Liver (tissue), 7 donors: ENCODE measurements at regions not wholly inside any gene's neighbourhood (a gene's known extent, or its start where the extent isn't known, plus 50 kb on each side); places are given as distances from the start of the nearest gene placed in this dataset.

Experiments
- DNase-seq: peaks from one replicate; pipeline ENCODE4 v3.0.0-alpha.2; 2017; ENCODE audit warnings: low spot score
- H3K27ac ChIP-seq, 2 donors: one replicate each; pipeline ENCODE4 v1.7.0; 2013; ENCODE audit warnings: inconsistent platforms in 2 of 2, low read length in 2 of 2, control low read depth in 1 of 2, low read depth in 1 of 2, mild to moderate bottlenecking in 1 of 2
- H3K27me3 ChIP-seq, 4 donors: one replicate each; pipeline versions ENCODE4 v1.6.1 to v1.7.0; 2013; ENCODE audit warnings: low read length in 3 of 4, inconsistent platforms in 1 of 4, mild to moderate bottlenecking in 1 of 4, moderate library complexity in 1 of 4; ENCODE audit not compliant: control insufficient read depth in 4 of 4, insufficient read depth in 4 of 4
- H3K36me3 ChIP-seq, 4 donors: one replicate each; pipeline versions ENCODE4 v1.6.1 to v1.7.0; 2013; ENCODE audit warnings: low read length in 3 of 4, mild to moderate bottlenecking in 3 of 4, low read depth in 1 of 4, moderate library complexity in 1 of 4; ENCODE audit not compliant: control insufficient read depth in 4 of 4, insufficient read depth in 3 of 4
- H3K4me1 ChIP-seq, 4 donors: one replicate each; pipeline versions ENCODE4 v1.6.1 to v1.7.0; 2013; ENCODE audit warnings: low read length in 3 of 4, mild to moderate bottlenecking in 3 of 4, moderate library complexity in 1 of 4; ENCODE audit not compliant: control insufficient read depth in 4 of 4, insufficient read depth in 4 of 4
- H3K4me3 ChIP-seq, 3 donors: one replicate each; pipeline versions ENCODE4 v1.6.1 to v1.7.0; 2013; ENCODE audit warnings: low read length in 3 of 3, control low read depth in 1 of 3, low read depth in 1 of 3, mild to moderate bottlenecking in 1 of 3
- H3K9ac ChIP-seq, 2 donors: one replicate each; pipeline ENCODE4 v1.7.0; 2013; ENCODE audit warnings: low read length in 2 of 2, mild to moderate bottlenecking in 2 of 2, moderate library complexity in 2 of 2, control low read depth in 1 of 2, low read depth in 1 of 2
- H3K9me3 ChIP-seq, 4 donors: one replicate each; pipeline versions ENCODE4 v1.6.1 to v1.7.0; 2013; ENCODE audit warnings: low read length in 3 of 4; ENCODE audit not compliant: control insufficient read depth in 4 of 4
- FOXA1 ChIP-seq: IDR thresholded peaks from 2 replicates; pipeline ENCODE4 v1.6.1; 2016; ENCODE audit warnings: antibody characterized with exemption
- HNF4A ChIP-seq, 2 donors: conservative IDR thresholded peaks; 2 replicates each; pipeline ENCODE4 v1.6.1; 2016; ENCODE audit warnings: antibody characterized with exemption in 2 of 2, mild to moderate bottlenecking in 2 of 2
- HNF4G ChIP-seq: IDR thresholded peaks from 2 replicates; pipeline ENCODE4 v1.6.1; 2016; ENCODE audit warnings: antibody characterized with exemption
- JUND ChIP-seq, 2 donors: IDR thresholded peaks; 2 replicates each; pipeline ENCODE4 v1.6.1; 2016; ENCODE audit warnings: antibody characterized with exemption in 2 of 2
- MAX ChIP-seq: IDR thresholded peaks from 2 replicates; pipeline ENCODE4 v1.6.1; 2016; ENCODE audit warnings: antibody characterized with exemption
- RAD21 ChIP-seq, 2 donors: IDR thresholded peaks; 2 replicates each; pipeline ENCODE4 v1.6.1; 2016; ENCODE audit warnings: antibody characterized with exemption in 2 of 2, mild to moderate bottlenecking in 2 of 2
- REST ChIP-seq: IDR thresholded peaks from 2 replicates; pipeline ENCODE4 v1.6.1; 2016; ENCODE audit warnings: antibody characterized with exemption, mild to moderate bottlenecking
- RXRA ChIP-seq, 2 donors: IDR thresholded peaks; 2 replicates each; pipeline ENCODE4 v1.6.1; 2017 to 2018; ENCODE audit warnings: antibody characterized with exemption in 2 of 2, mild to moderate bottlenecking in 1 of 2
- SP1 ChIP-seq: IDR thresholded peaks from 2 replicates; pipeline ENCODE4 v1.6.1; 2018; ENCODE audit warnings: antibody characterized with exemption, mild to moderate bottlenecking
- TAF1 ChIP-seq: conservative IDR thresholded peaks from 2 replicates; pipeline ENCODE4 v1.6.1; 2016; ENCODE audit warnings: antibody characterized with exemption, mild to moderate bottlenecking
- YY1 ChIP-seq: IDR thresholded peaks from 2 replicates; pipeline ENCODE4 v1.6.1; 2016; ENCODE audit warnings: antibody characterized with exemption, mild to moderate bottlenecking
- WGBS: extraction: QIAGEN DNeasy Blood & Tissue Kit; methylation state at CpG from one replicate; pipeline ENCODE4 v1.1.7; 2013; 5-methylcytosine and 5-hydroxymethylcytosine counted together
- TF ChIP-seq, protein P1 (sequence below): IDR thresholded peaks from 2 replicates; pipeline ENCODE4 v1.6.1; 2016; ENCODE audit warnings: antibody characterized with exemption
- donor health status: healthy.
- donor health status: healthy.
- donor health status: healthy.
- donor health status: healthy.

DNA sequence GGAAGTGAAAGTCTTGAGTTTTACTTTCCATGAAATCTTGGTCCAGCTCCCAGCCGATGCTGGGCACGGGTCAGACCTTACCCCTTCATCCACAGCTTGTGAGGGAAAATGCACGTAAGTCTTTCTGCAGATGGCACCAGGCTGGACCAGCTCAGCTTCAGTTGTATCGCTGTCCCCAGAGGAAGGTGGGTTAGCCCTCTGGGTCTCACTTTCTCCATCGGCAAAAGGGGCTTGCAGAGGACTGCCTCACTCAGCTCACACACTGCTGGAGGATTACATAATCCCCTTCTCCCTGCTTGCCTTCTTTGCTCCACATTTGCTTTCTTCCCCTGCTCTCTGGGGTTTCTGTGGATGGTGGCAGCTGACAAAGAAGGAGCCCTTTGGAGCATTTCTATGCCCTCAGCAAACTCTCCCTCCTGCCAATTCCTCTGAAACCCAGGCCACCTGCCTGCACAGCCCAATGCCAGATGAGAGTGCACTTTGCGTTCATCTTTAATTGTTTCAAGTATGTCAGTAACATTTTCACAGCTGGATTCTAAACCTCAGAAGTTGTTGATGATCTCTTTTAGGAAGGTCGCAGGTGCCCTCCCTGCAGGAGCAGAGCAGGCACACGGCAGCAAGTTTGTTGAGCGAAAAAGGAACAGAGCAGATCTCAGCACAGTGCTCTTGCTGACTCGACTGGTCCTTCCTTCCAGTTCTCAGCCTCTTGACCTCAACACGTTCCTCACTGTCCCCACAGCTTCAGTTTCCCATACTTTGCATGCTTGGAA, 155.6 kb upstream of the GLI2 start:
- H3K27ac ChIP-seq = no peak overlapping the region
- H3K27me3 ChIP-seq = no peaks in the 10 kb centered on the region
- no peaks in the 10 kb centered on the region for H3K36me3 ChIP-seq
- H3K4me3 ChIP-seq = no peak overlapping the region
- WGBS = 81% methylated on average over 11 of the region's 11 CpGs
- H3K9ac ChIP-seq = no peak overlapping the region
- no peak for DNase-seq
- H3K4me1 ChIP-seq = no peaks in the 10 kb centered on the region
- TF ChIP-seq FOXA1 (no peak), REST (no peak), MAX (no peak), YY1 (no peak)
- H3K9me3 ChIP-seq = peaks cover 0 to 4% (median 2%) of the 10 kb centered on the region in 4 donors

DNA sequence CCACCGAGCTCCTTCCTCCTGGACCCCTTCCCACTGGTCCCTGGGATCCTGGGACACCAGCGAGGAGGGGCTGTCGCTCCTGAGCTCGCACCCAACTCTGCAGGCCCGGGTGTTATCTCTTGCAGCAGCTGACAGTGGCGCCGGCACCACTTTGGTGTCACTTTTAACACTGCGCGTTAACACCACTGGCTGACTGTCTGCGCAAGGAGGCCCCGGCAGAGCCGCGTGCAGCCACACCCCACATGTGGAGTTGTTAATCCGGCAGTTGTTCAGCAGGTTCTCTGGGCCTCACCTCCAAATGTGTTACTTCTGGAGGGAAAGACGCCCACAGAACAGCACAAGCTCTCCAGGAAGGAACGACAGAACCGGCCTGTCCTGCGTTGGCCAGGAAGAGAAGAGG, 155.0 kb upstream of the GLI2 start:
- WGBS = 69% methylated on average over 18 of the region's 18 CpGs
- H3K36me3 ChIP-seq = no peaks in the 10 kb centered on the region
- no peak overlapping the region for H3K27ac ChIP-seq
- H3K9me3 ChIP-seq = peaks cover 0 to 7% (median 2%) of the 10 kb centered on the region in 4 donors
- no peaks in the 10 kb centered on the region for H3K27me3 ChIP-seq
- H3K4me1 ChIP-seq = no peaks in the 10 kb centered on the region
- no peak for TF ChIP-seq HNF4A (conservative IDR thresholded peaks at IDR 0.05)
- TF ChIP-seq JUND (IDR thresholded peaks at IDR 0.05) = no peak
- TF ChIP-seq, protein P1, sequence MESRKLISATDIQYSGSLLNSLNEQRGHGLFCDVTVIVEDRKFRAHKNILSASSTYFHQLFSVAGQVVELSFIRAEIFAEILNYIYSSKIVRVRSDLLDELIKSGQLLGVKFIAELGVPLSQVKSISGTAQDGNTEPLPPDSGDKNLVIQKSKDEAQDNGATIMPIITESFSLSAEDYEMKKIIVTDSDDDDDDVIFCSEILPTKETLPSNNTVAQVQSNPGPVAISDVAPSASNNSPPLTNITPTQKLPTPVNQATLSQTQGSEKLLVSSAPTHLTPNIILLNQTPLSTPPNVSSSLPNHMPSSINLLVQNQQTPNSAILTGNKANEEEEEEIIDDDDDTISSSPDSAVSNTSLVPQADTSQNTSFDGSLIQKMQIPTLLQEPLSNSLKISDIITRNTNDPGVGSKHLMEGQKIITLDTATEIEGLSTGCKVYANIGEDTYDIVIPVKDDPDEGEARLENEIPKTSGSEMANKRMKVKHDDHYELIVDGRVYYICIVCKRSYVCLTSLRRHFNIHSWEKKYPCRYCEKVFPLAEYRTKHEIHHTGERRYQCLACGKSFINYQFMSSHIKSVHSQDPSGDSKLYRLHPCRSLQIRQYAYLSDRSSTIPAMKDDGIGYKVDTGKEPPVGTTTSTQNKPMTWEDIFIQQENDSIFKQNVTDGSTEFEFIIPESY = no peak
- TF ChIP-seq RXRA (IDR thresholded peaks at IDR 0.05) = no peak
- no peak for TF ChIP-seq MAX
- no peak for DNase-seq
- no peak overlapping the region for H3K4me3 ChIP-seq
- H3K9ac ChIP-seq = no peak overlapping the region

GRCh38 chr2:120583121-120583520, 152.5 kb upstream of the GLI2 start:
- H3K27ac ChIP-seq = no peak overlapping the region
- no peak for TF ChIP-seq SP1
- no peak for TF ChIP-seq RXRA (IDR thresholded peaks at IDR 0.05)
- TF ChIP-seq FOXA1 = no peak
- no peak for TF ChIP-seq TAF1
- no peak for TF ChIP-seq MAX
- TF ChIP-seq, protein P1 = no peak
- TF ChIP-seq HNF4G = no peak
- no peak for TF ChIP-seq RAD21 (IDR thresholded peaks at IDR 0.05)
- TF ChIP-seq YY1 = no peak
- no peak overlapping the region for H3K4me3 ChIP-seq
- WGBS = 90% methylated on average over 5 of the region's 5 CpGs
- H3K9me3 ChIP-seq = peaks cover 0 to 18% (median 2%) of the 10 kb centered on the region in 4 donors
- H3K9ac ChIP-seq = no peak overlapping the region
- H3K27me3 ChIP-seq = peaks cover 0 to 2% (median under 1%) of the 10 kb centered on the region in 4 donors
- no peak for DNase-seq
- no peaks in the 10 kb centered on the region for H3K36me3 ChIP-seq
- peaks cover 0 to 5% (median 0%) of the 10 kb centered on the region in 4 donors for H3K4me1 ChIP-seq
